ENCODE measurements at regions not wholly inside any gene's neighbourhood (a gene's known extent, or its start where the extent isn't known, plus 50 kb on each side); places are given as distances from the start of the nearest gene placed in this dataset.
"Not testable (repeated sequence)": the region's sequence is repeated elsewhere in the genome, so short reads cannot be mapped to it uniquely, and the experiment has no call there.

DNA sequence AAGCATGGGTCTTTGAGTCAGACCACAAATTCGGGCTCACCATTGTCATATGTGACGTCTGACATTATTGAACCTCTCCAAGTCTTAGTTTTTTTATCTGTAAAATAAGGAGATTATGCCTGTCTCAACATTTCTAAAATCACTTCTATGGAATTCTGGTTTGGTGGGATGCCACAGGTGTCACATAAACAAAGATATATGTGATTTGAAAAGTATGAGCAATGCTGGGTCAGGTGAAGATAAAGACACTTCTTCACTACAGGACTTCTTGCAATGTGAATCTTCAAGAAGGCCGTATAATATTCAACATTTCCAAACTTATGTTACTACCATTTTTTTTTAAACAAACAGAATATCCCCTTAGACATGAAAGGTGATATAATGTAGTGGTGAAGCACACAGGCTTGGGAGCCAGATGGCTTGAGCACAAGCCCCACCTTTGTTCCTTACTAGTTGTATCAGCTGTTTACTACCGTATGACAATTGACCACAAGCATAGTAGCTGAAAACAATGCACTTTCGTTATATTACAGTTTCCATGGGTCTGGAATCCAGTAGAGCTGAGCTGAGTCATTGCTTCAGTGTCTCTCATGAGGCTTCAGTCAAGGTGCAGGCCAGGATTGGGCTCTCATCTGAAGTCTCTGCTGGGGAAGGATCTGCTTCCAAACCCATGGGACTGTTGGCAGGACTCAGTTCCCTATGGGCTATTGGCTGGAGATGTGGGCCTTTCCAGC is 87.7 kb downstream of the UTP18 start:
- DNase-seq: no peak

DNA sequence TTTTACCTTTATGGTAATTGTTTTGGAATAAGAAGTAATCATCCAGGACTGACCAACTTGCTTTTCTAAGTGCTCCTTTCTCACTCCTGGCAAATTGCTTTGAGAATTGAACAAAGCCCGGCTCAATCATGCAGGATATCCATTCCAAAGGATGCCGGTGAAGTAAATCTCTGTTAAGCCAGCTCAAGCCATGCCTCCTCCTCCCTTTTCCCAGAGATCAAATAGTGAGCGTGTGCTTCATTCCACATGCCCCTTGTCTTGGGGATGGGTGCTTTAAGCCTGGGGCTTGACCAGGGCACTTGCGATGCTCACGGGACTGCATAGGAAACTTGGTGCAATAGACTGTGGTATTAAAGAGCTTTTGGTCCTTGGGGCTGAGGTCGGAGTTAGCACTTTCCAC is 90.7 kb downstream of the UTP18 start:
- DNase-seq: no peak

DNA sequence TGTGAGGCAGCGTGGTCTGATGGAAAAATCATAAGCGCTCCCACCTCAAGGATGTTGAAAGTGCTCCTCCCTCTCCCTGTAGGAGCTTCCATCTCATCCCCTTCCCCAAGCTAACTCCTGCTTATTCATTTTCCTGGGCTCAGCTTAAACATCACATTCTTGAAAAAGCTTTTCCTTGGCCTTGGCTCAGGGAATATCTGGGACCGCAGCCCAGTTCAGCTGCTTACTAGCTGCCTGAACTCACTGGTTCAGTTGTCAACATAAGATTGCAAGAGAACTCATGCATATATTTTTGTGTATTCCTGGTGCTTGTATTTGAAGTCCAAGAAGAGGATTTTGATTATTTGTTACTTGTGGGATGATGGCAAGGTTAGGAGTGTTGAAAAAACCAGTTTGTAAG is 91.5 kb downstream of the UTP18 start:
- no peak for DNase-seq

DNA sequence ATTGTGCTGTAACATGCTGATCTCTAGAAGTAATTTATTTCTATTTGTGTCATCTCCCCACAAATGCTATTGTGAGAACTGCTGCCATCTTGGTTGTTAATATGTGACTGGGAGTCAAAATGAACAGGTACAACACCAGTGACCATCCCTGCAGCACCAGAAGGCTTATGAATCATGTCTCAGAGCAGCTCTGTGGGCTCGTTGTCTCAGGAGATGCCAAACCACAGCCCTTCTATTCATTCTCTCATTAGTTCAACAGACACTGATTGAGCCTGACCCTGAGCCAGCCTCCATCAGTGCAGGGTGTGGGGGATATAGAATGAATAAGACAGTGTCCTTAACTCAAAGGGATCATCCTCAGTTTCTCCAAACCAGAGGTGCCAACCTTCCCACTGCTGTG is 92.5 kb downstream of the UTP18 start:
- no peak for DNase-seq

DNA sequence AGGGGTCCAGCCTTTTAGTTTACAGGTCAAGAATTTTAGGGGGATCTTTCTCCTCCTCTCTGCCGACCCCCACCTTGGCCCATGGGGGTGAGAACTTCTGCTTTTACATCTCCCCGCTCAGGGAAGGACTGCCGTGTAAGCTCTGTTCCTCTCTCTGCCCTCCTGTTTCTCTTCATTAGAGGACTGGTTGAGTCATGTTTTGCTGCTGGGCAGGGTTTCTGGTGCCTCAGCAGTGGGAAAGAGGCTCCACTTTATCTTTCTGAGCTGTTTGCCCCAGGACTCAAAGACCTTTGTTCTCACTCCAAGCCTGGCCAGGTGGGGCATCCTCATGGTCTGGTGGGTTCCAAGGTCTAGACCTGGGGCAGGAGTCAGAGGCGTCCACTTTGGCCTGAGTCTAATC is 93.0 kb downstream of the UTP18 start:
- DNase-seq: no peak

GRCh38 chr17:51354936-51355335 is 94.6 kb downstream of the UTP18 start:
- DNase-seq: no peak

DNA sequence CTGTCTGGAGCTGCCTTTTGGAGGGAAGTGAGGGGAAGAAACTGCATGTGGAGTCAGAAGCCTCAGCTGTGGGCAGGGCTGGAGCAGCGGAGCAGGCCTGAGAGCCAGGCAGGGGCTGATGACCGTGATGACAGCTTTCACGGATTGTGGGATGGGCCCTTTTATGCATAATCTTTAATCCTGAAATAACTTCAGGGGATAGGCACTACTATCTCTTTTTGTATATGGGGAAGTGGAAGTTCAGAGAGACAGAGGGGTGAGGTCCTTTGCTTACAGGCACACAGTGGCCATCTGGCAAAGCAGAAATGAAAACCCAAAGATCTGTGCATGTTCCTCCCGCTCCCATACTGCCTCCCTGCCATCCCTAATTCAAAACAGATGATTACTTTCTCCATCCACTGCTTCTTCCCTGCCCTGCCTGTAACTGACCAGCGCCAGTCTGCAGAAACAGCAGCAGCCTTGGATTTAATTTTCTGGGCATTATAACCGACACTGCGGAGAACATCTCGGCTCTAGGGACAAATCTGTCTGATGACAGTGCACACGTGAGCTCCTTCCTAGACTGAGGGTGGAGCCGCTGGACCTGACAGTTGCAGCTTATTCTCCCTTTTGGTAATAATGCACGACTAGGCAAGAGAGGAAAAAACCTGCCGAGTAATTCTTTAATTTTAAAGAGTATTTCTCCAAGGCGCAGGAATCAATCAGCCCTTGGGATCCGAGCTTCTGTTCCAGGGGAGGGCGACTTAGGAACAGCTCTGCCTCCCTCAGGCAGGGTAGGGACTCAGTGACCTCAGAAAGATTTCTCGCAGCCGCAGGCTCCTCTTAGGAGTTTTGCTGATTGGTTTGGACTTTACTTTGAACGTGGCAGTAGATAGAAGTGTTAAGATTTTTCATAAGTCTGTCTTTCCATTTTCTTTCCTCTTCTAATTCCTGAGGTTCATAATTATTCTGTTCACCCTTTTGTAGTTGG is 95.4 kb downstream of the UTP18 start:
- DNase-seq: no peak

DNA sequence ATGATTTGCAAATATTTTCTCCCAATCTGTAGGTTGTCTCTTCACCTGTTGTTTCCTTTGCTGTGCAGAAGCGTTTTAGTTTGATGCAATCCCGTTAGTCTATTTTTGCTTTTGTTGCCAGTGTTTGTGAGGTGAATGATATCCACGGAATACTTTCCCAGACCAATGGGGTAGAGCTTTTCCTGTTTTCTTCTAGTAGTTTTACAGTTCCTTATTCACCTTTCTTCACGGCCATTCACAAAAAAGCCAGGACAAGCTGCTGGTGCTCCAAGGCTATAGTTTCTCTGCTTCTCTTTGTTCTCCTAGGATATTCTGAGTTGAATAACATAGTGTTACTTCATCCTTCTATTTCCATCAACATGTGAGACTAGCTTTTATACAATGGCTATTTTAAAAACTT is 98.7 kb downstream of the UTP18 start:
- no peak for DNase-seq

- no peak for DNase-seq
Measured at GRCh38 chr17:51362811-51363585, 102.7 kb downstream of the UTP18 start.

DNA sequence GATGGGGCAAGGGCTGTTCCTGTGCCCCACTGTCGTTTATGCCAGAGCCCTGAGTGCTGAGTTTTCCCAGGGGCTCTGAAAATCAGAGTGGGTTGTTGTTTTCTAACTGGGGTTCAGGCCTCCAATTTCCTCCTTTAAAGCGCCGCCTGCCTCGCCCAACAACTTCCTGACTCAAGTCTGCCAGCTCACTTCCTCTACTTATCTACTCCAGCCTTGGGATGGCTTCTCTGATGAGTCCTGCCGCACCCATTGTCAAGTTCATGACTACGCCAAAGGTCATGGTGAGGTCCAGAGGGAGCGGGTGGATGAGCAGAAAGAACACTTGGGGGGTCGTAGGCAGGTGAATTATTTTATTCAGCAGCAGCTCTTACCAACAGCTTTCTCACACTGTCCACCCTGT is 104.7 kb downstream of the UTP18 start:
- DNase-seq: no peak

DNA sequence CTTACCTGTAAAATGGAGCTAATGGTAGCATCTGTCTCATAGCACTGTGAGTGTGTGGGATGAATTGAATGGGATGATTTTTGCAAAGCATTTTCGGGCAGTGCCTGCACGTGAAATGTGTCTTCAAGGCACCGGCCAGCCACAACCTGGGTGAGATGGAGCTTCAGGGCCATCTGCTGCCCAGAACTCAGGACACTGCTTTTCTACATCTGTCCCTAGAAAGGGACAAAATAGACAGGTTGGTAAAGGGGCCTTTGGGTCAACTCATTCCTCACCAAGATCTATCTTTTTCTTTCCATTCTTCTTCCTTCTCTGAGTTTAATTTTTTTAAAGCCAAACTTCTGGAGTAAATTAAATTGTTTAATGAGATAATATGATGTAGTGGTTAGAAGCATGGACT is 106.5 kb downstream of the UTP18 start:
- no peak for DNase-seq

DNA sequence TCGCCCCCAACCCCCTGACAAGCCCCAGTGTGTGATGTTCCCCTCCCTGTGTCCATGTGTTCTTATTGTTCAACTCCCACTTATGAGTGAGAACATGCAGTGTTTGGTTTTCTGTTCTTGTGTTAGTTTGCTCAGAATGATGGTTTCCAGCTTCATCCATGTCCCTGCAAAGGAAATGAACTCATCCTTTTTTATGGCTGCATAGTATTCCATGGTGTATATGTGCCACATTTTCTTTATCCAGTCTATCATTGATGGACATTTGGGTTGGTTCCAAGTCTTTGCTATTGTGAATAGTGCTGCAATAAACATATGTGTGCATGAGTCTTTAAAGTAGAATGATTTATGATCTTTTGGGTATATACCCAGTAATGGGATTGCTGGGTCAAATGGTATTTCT is 107.5 kb downstream of the UTP18 start:
- DNase-seq: not testable (repeated sequence)

- DNase-seq: peak; percentile 49
Measured at GRCh38 chr17:51371732-51372151, 111.4 kb downstream of the UTP18 start.

DNA sequence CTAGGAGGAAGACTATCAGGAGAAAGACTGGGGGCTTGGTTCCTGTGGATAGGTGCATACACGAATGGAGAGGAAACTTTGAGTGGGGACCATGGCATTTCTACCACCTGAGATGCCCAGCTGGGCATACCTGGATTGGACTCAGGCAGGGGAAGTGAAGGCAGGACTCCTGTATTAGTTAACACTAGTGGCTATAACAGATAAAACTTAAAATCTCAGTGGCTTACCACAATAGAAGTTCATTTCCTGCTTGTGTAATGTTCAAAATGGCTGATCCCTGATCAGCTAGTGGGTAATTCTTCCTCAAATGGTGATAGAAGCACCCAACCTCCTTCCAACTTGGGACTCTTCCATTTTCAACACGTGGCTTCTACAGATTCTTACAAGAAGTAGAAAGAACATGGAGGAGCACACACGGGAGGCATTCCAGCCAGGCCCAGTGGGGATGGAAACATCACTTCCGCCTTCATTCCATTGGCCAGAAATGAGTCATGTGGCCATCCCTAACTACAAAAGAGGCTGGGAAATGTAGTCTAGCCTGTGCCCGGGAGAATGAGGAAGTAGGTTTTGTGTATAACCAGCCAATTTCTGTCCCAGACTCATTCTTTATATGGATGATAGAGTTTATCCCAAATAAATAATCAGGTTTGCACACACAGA is 112.1 kb downstream of the UTP18 start:
- DNase-seq: no peak

GRCh38 chr17:51373489-51374152 is 113.3 kb downstream of the UTP18 start:
- no peak for DNase-seq

DNA sequence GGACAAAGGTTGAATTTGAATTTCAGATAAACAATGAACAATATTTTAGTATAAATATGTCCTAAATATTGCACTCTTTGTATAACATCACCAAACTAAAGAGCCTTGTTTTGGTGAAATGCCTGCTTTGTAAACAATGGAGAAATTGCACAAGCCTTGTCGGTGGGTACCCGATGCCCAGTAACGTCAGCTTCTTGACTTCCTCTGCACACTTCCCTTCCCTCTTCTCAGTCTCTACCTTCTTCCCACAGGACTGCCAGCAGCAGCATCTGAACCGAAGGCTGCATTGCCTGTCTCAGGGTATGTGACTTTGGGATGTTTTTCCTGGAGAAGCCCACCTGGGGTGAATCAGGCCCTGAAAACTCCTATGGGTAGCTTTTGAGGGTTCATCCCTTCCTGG is 113.9 kb downstream of the UTP18 start:
- DNase-seq: no peak

GRCh38 chr17:51375771-51376170 is 115.4 kb downstream of the UTP18 start:
- no peak for DNase-seq

- DNase-seq: no peak
Measured at GRCh38 chr17:51376739-51377138, 116.4 kb downstream of the UTP18 start.

GRCh38 chr17:51381262-51381661 is 120.9 kb downstream of the UTP18 start:
- no peak for DNase-seq

DNA sequence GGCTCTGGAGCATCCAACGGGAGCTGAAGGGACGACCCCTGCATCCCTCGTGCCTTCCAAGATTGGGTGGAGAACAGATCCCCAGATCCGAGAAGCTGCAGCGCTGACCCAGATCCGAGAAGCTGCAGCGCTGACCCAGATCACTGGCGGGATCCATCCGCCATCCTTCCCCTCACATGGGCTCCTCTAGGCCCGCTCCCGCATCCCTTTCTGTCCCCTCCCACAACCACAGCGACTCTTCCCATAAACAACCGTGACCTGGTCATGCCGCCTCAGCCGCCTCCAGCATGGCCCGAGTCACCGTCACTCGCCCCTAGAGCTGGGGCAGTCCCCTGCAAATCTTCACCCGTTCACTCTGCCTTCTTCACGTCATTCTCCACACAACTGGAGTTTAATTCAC is 124.9 kb downstream of the UTP18 start:
- no peak for DNase-seq

DNA sequence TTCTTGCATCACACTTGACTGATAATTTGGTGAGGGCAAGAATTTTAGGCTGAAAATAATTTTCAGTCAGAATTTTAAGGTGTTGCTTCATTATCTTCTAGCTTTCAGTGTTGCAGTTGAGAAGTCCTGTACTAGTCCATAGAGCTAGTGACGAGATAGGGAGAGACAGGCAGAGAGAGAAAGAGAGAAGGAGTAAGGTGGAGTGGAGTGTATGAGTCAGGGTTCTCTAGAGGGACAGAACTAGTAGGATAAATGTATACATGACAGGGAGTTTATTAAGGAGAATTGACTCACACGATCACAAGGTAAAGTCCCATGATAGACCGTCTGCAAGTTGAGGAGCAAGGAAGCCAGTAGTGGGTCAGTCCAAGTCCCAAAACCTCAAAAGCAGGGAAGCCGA is 127.2 kb downstream of the UTP18 start:
- DNase-seq: no peak

- no peak for DNase-seq
Measured at GRCh38 chr17:51387986-51388385, 127.6 kb downstream of the UTP18 start.
